NB4 (cell line): ENCODE measurements at regions not wholly inside any gene's neighbourhood (a gene's known extent, or its start where the extent isn't known, plus 50 kb on each side); places are given as distances from the start of the nearest gene placed in this dataset.

ENCODE experiments used
- POLR2A ChIP-seq: IDR thresholded peaks from 2 replicates; pipeline ENCODE4 v1.6.1; 2011; ENCODE audit warnings: mild to moderate bottlenecking; ENCODE audit not compliant: insufficient read length; ENCODE audit errors: extremely low read depth
- TF ChIP-seq, protein P1 (sequence below): IDR thresholded peaks from one replicate; pipeline ENCODE4 v1.5.1; 2012; ENCODE audit warnings: low read depth, low read length

DNA sequence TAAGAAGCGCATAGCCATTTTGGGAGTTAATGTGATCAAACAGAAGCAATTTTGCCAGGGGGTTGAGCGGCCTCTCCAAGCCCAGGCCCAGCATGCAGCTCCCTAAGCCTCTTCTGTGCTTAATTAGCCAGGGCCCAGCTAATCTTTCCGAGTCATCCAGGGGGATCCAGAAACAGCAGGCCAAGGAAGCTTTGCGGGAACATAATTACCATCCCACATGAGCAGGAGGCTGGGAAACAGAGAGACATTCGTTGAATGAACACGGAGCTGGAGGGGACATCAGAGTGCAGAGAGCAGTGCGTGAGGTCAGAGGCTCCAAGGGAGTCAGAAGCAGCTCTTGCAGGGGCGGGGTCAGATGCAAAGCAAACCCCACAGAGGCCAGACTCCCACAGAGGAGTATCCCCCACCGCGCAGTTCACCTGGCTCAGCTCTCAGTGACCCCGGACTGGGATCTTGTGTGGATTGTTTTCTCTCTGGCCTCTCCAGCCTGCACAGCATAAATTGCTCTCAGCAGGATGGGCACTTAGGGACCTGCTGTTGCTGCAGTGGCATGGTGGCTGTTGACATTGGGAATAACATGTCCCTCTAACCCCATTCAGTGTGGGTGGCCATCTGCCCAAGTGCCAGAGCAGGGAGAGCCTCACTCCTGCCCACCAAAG, 657.4 kb downstream of the AJAP1 start:
- TF ChIP-seq, protein P1, sequence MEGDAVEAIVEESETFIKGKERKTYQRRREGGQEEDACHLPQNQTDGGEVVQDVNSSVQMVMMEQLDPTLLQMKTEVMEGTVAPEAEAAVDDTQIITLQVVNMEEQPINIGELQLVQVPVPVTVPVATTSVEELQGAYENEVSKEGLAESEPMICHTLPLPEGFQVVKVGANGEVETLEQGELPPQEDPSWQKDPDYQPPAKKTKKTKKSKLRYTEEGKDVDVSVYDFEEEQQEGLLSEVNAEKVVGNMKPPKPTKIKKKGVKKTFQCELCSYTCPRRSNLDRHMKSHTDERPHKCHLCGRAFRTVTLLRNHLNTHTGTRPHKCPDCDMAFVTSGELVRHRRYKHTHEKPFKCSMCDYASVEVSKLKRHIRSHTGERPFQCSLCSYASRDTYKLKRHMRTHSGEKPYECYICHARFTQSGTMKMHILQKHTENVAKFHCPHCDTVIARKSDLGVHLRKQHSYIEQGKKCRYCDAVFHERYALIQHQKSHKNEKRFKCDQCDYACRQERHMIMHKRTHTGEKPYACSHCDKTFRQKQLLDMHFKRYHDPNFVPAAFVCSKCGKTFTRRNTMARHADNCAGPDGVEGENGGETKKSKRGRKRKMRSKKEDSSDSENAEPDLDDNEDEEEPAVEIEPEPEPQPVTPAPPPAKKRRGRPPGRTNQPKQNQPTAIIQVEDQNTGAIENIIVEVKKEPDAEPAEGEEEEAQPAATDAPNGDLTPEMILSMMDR, result no peak
- TF ChIP-seq POLR2A, result no peak
